ENCODE measurements at regions not wholly inside any gene's neighbourhood (a gene's known extent, or its start where the extent isn't known, plus 50 kb on each side); places are given as distances from the start of the nearest gene placed in this dataset.

GRCh38 chr1:191685669-191686068 lies 472.6 kb upstream of the RGS18 start:
- Histone ChIP-seq H3K27me3 (no peaks in the 10 kb centered on the region), H3K9me3 (no peaks in the 10 kb centered on the region), H3K27ac (no peak overlapping the region), H3K36me3 (no peaks in the 10 kb centered on the region), H3K4me3 (no peak overlapping the region), H3K4me1 (no peaks in the 10 kb centered on the region)
- TF ChIP-seq POLR2A (IDR thresholded peaks at IDR 0.05): no peak
- TF ChIP-seq POLR2AphosphoS5 (IDR thresholded peaks at IDR 0.05): no peak
- TF ChIP-seq EP300 (IDR thresholded peaks at IDR 0.05): no peak
- TF ChIP-seq, protein P1, sequence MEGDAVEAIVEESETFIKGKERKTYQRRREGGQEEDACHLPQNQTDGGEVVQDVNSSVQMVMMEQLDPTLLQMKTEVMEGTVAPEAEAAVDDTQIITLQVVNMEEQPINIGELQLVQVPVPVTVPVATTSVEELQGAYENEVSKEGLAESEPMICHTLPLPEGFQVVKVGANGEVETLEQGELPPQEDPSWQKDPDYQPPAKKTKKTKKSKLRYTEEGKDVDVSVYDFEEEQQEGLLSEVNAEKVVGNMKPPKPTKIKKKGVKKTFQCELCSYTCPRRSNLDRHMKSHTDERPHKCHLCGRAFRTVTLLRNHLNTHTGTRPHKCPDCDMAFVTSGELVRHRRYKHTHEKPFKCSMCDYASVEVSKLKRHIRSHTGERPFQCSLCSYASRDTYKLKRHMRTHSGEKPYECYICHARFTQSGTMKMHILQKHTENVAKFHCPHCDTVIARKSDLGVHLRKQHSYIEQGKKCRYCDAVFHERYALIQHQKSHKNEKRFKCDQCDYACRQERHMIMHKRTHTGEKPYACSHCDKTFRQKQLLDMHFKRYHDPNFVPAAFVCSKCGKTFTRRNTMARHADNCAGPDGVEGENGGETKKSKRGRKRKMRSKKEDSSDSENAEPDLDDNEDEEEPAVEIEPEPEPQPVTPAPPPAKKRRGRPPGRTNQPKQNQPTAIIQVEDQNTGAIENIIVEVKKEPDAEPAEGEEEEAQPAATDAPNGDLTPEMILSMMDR (IDR thresholded peaks at IDR 0.05): no peak
- no peak for DNase-seq (ENCODE audit: low spot score in 2 of 2)
- WGBS: 59% methylated on average over 1 of the region's 1 CpG

DNA sequence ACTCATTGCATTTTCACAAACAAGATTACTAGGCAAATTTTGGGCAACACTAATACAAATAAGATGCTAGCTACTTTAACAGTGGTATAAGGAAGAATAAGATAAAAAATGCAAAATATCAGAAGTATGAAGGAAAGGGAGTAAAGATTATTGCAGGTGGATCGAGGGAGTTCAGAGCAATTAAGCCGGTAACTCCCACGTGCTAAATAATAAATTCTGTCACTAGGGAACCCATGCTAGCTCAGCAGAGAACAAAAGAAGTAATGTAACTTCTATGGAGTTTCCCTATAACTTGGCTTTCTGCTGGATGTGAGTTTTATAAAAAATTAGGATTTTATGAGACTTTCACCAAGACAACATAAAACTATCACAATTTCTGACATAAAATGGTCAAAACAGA lies 470.5 kb upstream of the RGS18 start:
- H3K36me3 ChIP-seq: no peaks in the 10 kb centered on the region
- no peak overlapping the region for H3K27ac ChIP-seq
- TF ChIP-seq, protein P1 (IDR thresholded peaks at IDR 0.05): no peak
- no peak for TF ChIP-seq POLR2A (IDR thresholded peaks at IDR 0.05)
- TF ChIP-seq POLR2AphosphoS5 (IDR thresholded peaks at IDR 0.05): no peak
- no peak for TF ChIP-seq EP300 (IDR thresholded peaks at IDR 0.05)
- H3K27me3 ChIP-seq: no peaks in the 10 kb centered on the region
- no peak overlapping the region for H3K4me3 ChIP-seq
- no peaks in the 10 kb centered on the region for H3K4me1 ChIP-seq
- WGBS: 56% methylated on average over 3 of the region's 3 CpGs
- no peaks in the 10 kb centered on the region for H3K9me3 ChIP-seq
- DNase-seq (ENCODE audit: low spot score in 2 of 2): no peak

DNA sequence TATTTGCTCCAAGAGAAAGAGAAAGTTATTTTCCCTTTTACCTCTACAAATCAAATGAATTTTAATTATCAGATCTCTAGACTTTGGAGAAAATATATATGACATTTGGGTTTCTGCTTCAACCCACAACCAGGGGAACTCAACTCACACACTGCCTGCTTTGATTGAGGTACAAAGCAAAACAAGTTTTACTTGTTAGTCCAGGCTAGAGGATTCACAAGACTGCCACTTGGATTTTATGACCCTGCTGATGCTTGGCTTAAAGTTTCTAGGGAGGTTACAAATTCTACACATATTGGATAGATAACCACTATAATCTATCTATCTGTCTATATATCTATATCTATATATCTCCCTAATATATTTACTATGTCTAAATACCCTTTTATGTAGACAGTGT lies 467.3 kb upstream of the RGS18 start:
- Histone ChIP-seq H3K27me3 (no peaks in the 10 kb centered on the region), H3K36me3 (no peaks in the 10 kb centered on the region), H3K27ac (no peak overlapping the region), H3K4me1 (no peaks in the 10 kb centered on the region), H3K9me3 (peaks cover 3% of the 10 kb centered on the region), H3K4me3 (no peak overlapping the region)
- no peak for TF ChIP-seq POLR2AphosphoS5 (IDR thresholded peaks at IDR 0.05)
- TF ChIP-seq, protein P1 (IDR thresholded peaks at IDR 0.05): no peak
- TF ChIP-seq POLR2A (IDR thresholded peaks at IDR 0.05): no peak
- no peak for TF ChIP-seq EP300 (IDR thresholded peaks at IDR 0.05)
- DNase-seq (ENCODE audit: low spot score in 2 of 2): no peak

GRCh38 chr1:191693797-191694196 lies 464.5 kb upstream of the RGS18 start:
- H3K27ac ChIP-seq: no peak overlapping the region
- TF ChIP-seq, protein P1 (IDR thresholded peaks at IDR 0.05): no peak
- no peak for TF ChIP-seq POLR2A (IDR thresholded peaks at IDR 0.05)
- no peak for TF ChIP-seq POLR2AphosphoS5 (IDR thresholded peaks at IDR 0.05)
- TF ChIP-seq EP300 (IDR thresholded peaks at IDR 0.05): no peak
- H3K27me3 ChIP-seq: no peaks in the 10 kb centered on the region
- 87% methylated on average over 4 of the region's 4 CpGs for WGBS
- no peaks in the 10 kb centered on the region for H3K4me1 ChIP-seq
- peaks cover 3% of the 10 kb centered on the region for H3K9me3 ChIP-seq
- no peaks in the 10 kb centered on the region for H3K36me3 ChIP-seq
- no peak overlapping the region for H3K4me3 ChIP-seq
- no peak for DNase-seq (ENCODE audit: low spot score in 2 of 2)

DNA sequence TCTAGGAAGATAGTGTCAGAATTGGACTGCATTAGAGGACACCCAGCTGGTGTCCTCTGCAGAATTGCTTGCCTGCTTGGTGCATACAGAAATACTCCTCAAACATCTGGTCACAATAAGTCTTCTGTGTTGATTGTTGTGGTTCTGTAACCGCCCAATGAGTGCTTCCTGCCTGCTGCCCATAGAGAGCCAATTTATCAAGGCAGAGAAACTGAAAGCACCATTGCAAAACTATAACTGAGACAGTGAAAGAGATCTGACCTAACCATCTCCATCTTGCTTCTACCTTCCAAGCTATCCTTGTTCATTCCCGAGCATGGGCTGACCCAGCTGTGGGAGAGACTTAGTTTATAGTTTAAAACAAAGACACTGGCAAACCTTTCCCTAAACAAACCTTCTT lies 462.4 kb upstream of the RGS18 start:
- Histone ChIP-seq H3K36me3 (no peaks in the 10 kb centered on the region), H3K4me1 (no peaks in the 10 kb centered on the region), H3K27me3 (no peaks in the 10 kb centered on the region), H3K4me3 (no peak overlapping the region), H3K9me3 (peaks cover 3% of the 10 kb centered on the region), H3K27ac (no peak overlapping the region)
- DNase-seq (ENCODE audit: low spot score in 2 of 2): no peak
- 56% methylated on average over 2 of the region's 2 CpGs for WGBS
- TF ChIP-seq, protein P1 (IDR thresholded peaks at IDR 0.05): no peak
- no peak for TF ChIP-seq POLR2AphosphoS5 (IDR thresholded peaks at IDR 0.05)

Measured in suprapubic skin (tissue), 4 donors.